ENCODE measurements at regions not wholly inside any gene's neighbourhood (a gene's known extent, or its start where the extent isn't known, plus 50 kb on each side); places are given as distances from the start of the nearest gene placed in this dataset.

- intact Hi-C loops (cut with DNase I, micrococcal nuclease) = no loop called here
- ATAC-seq (no peak), DNase-seq (no peak)
- no peaks in the 10 kb centered on the region for H3K36me3 ChIP-seq (ENCODE audit: low read depth)
- H3K4me1 ChIP-seq (ENCODE audit: low read depth) = no peaks in the 10 kb centered on the region
- H3K9me3 ChIP-seq = peaks cover 15% of the 10 kb centered on the region
- TF ChIP-seq, protein P1, sequence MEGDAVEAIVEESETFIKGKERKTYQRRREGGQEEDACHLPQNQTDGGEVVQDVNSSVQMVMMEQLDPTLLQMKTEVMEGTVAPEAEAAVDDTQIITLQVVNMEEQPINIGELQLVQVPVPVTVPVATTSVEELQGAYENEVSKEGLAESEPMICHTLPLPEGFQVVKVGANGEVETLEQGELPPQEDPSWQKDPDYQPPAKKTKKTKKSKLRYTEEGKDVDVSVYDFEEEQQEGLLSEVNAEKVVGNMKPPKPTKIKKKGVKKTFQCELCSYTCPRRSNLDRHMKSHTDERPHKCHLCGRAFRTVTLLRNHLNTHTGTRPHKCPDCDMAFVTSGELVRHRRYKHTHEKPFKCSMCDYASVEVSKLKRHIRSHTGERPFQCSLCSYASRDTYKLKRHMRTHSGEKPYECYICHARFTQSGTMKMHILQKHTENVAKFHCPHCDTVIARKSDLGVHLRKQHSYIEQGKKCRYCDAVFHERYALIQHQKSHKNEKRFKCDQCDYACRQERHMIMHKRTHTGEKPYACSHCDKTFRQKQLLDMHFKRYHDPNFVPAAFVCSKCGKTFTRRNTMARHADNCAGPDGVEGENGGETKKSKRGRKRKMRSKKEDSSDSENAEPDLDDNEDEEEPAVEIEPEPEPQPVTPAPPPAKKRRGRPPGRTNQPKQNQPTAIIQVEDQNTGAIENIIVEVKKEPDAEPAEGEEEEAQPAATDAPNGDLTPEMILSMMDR (IDR thresholded peaks at IDR 0.05) = no peak
- H3K4me3 ChIP-seq = no peak overlapping the region
These were observed 176.3 kb upstream of the ZNF385D start for GRCh38 chr3:21927261-21927660.

GRCh38 chr3:21934591-21934990 is 183.6 kb upstream of the ZNF385D start:
- DNase-seq = no peak
- intact Hi-C loops (cut with DNase I, micrococcal nuclease) = no loop called here
- Histone ChIP-seq H3K4me3 (no peak overlapping the region), H3K36me3 (ENCODE audit: low read depth) (no peaks in the 10 kb centered on the region), H3K4me1 (ENCODE audit: low read depth) (no peaks in the 10 kb centered on the region), H3K9me3 (no peaks in the 10 kb centered on the region)
- ATAC-seq = no peak
- TF ChIP-seq, protein P1 (IDR thresholded peaks at IDR 0.05) = no peak

DNA sequence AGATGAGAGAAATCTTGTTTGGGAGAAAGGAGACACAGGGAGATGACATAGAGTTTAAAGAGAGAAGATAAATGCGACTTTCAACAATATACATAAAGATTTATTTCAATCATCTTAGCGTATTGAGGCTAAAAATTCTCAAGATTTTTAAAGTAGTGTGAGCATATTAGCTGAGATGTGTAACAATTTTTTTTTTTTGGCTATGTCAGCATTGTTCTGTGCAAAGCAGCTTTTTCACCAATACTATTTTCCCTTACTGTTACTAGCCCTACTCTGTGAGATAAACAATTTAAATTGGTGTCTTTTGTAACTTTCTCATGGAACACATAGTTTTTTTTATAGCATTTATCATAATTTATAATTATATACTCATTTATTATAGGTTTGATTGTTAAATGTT is 185.2 kb upstream of the ZNF385D start:
- intact Hi-C loops (cut with DNase I, micrococcal nuclease) = no loop called here

GRCh38 chr3:21938267-21938681 is 187.3 kb upstream of the ZNF385D start:
- TF ChIP-seq, protein P1 (IDR thresholded peaks at IDR 0.05) = no peak
- ATAC-seq = no peak
- peaks cover 3% of the 10 kb centered on the region for H3K9me3 ChIP-seq
- H3K4me1 ChIP-seq (ENCODE audit: low read depth) = no peaks in the 10 kb centered on the region
- intact Hi-C loops (cut with DNase I, micrococcal nuclease) = no loop called here
- H3K36me3 ChIP-seq (ENCODE audit: low read depth) = no peaks in the 10 kb centered on the region
- DNase-seq = no peak
- no peak overlapping the region for H3K4me3 ChIP-seq

More for the DNA sequence above, 185.2 kb upstream of the ZNF385D start:
- ATAC-seq (no peak), DNase-seq (no peak)
- TF ChIP-seq, protein P1 (IDR thresholded peaks at IDR 0.05) = no peak
- Histone ChIP-seq H3K4me1 (ENCODE audit: low read depth) (no peaks in the 10 kb centered on the region), H3K9me3 (no peaks in the 10 kb centered on the region), H3K4me3 (no peak overlapping the region), H3K36me3 (ENCODE audit: low read depth) (no peaks in the 10 kb centered on the region)

- intact Hi-C loops (cut with DNase I, micrococcal nuclease) = no loop called here
- Histone ChIP-seq H3K36me3 (ENCODE audit: low read depth) (no peaks in the 10 kb centered on the region), H3K9me3 (peaks cover 5% of the 10 kb centered on the region), H3K4me1 (ENCODE audit: low read depth) (no peaks in the 10 kb centered on the region), H3K4me3 (no peak overlapping the region)
- TF ChIP-seq, protein P1 (IDR thresholded peaks at IDR 0.05) = no peak
- ATAC-seq (no peak), DNase-seq (no peak)
These were observed 191.3 kb upstream of the ZNF385D start for GRCh38 chr3:21942328-21942727.

- DNase-seq (no peak), ATAC-seq (no peak)
- Histone ChIP-seq H3K9me3 (peaks cover 5% of the 10 kb centered on the region), H3K4me1 (ENCODE audit: low read depth) (no peaks in the 10 kb centered on the region), H3K4me3 (no peak overlapping the region), H3K36me3 (ENCODE audit: low read depth) (no peaks in the 10 kb centered on the region)
- TF ChIP-seq, protein P1 (IDR thresholded peaks at IDR 0.05) = no peak
- intact Hi-C loops (cut with DNase I, micrococcal nuclease) = no loop called here
These were observed 193.2 kb upstream of the ZNF385D start for GRCh38 chr3:21944251-21944650.

Measured in mucosa of descending colon (tissue), 3 donors.